NCI-H510A treated with DMSO at 0.1 percent for 48 hours (cell line): ENCODE measurements at regions not wholly inside any gene's neighbourhood (a gene's known extent, or its start where the extent isn't known, plus 50 kb on each side); places are given as distances from the start of the nearest gene placed in this dataset.
"Not testable (repeated sequence)": the region's sequence is repeated elsewhere in the genome, so short reads cannot be mapped to it uniquely, and the experiment has no call there.

Experiments used
- DNase-seq: peaks from one replicate; lab custom pipeline; 2025; lab: John Stamatoyannopoulos, UW

- DNase-seq = no peak
Observed at GRCh38 chr4:31187979-31188378, 467.8 kb downstream of the PCDH7 start.

GRCh38 chr4:31189938-31190337 is 469.8 kb downstream of the PCDH7 start:
- no peak for DNase-seq

- no peak for DNase-seq
Observed at GRCh38 chr4:31190671-31191070, 470.5 kb downstream of the PCDH7 start.

- no peak for DNase-seq
Observed at GRCh38 chr4:31192341-31192740, 472.2 kb downstream of the PCDH7 start.

GRCh38 chr4:31193521-31193920 is 473.4 kb downstream of the PCDH7 start:
- peak; percentile 54 for DNase-seq

GRCh38 chr4:31194823-31195222 is 474.7 kb downstream of the PCDH7 start:
- no peak for DNase-seq

- no peak for DNase-seq
Observed at GRCh38 chr4:31199644-31200043, 479.5 kb downstream of the PCDH7 start.

GRCh38 chr4:31202054-31202453 is 481.9 kb downstream of the PCDH7 start:
- DNase-seq = not testable (repeated sequence)

- no peak for DNase-seq
Observed at GRCh38 chr4:31204874-31205273, 484.7 kb downstream of the PCDH7 start.

- DNase-seq = no peak
Observed at GRCh38 chr4:31220921-31221320, 500.8 kb downstream of the PCDH7 start.

GRCh38 chr4:31228068-31228467 is 507.9 kb downstream of the PCDH7 start:
- DNase-seq = no peak

- no peak for DNase-seq
Observed at GRCh38 chr4:31230594-31230993, 510.4 kb downstream of the PCDH7 start.

- DNase-seq = no peak
Observed at GRCh38 chr4:31234494-31234893, 514.3 kb downstream of the PCDH7 start.

- DNase-seq = no peak
Observed at GRCh38 chr4:31234901-31235300, 514.7 kb downstream of the PCDH7 start.

GRCh38 chr4:31236020-31236638 is 516.0 kb downstream of the PCDH7 start:
- DNase-seq = no peak

- no peak for DNase-seq
Observed at GRCh38 chr4:31236639-31237173, 516.5 kb downstream of the PCDH7 start.

- DNase-seq = no peak
Observed at GRCh38 chr4:31237233-31237632, 517.1 kb downstream of the PCDH7 start.

GRCh38 chr4:31239886-31240285 is 519.7 kb downstream of the PCDH7 start:
- DNase-seq = no peak

GRCh38 chr4:31241504-31242106 is 521.4 kb downstream of the PCDH7 start:
- DNase-seq = no peak

- DNase-seq = no peak
Observed at GRCh38 chr4:31246856-31247255, 526.7 kb downstream of the PCDH7 start.

- no peak for DNase-seq
Observed at GRCh38 chr4:31259119-31259518, 539.0 kb downstream of the PCDH7 start.

- DNase-seq = no peak
Observed at GRCh38 chr4:31261632-31262031, 541.5 kb downstream of the PCDH7 start.

- not testable (repeated sequence) for DNase-seq
Observed at GRCh38 chr4:31266094-31266493, 545.9 kb downstream of the PCDH7 start.
